GM19328 (cell line): ENCODE measurements at regions not wholly inside any gene's neighbourhood (a gene's known extent, or its start where the extent isn't known, plus 50 kb on each side); places are given as distances from the start of the nearest gene placed in this dataset.
"Not testable (repeated sequence)": the region's sequence is repeated elsewhere in the genome, so short reads cannot be mapped to it uniquely, and the experiment has no call there.

Source experiments
- ATAC-seq: cut with Tn5 transposase; IDR thresholded peaks from one replicate; pipeline ENCODE4 v1.9.1; 2021; ENCODE audit warnings: mild to moderate bottlenecking, moderate library complexity; ENCODE audit not compliant: unreplicated experiment

DNA sequence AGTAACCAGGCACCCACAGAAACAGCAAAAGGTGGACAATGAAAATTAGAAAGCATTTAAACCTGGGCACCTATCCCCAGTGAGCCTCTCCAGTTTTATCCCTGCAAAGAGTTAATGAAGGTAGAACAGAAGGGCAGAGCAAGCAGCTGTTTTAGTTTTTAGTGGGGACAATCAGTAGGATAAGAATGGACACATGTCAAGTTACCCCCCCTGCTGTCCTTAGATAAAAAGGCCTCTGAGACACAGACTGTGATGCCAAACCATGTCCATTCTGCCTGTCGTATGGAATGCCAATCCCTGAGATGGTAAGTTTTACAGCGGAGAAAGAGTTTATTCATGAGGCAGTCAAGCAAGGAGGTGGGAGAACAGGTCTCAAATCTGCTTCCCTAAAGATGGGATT, 162.6 kb upstream of the AGR3 start:
- ATAC-seq: no peak

GRCh38 chr7:17044861-17045260, 163.1 kb upstream of the AGR3 start:
- ATAC-seq: no peak

DNA sequence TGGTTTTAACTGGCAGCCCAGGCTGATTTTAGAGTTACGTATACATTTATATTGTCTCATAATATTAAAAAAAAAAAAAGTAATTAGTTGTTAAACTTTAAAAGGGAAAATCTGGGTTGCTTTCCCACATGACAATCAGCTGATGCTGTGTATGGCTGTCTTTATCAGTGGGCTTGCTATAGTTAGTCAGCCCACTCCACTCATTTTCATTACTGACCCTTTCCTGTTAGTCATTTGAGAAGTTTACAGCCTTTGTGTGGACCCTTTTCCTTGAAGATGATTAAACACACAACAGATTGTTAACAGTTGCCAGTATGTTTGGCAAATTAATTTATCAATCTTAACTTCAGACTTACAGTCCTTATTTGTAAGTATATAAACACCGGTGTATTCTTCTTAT, 164.5 kb upstream of the AGR3 start:
- ATAC-seq: no peak

DNA sequence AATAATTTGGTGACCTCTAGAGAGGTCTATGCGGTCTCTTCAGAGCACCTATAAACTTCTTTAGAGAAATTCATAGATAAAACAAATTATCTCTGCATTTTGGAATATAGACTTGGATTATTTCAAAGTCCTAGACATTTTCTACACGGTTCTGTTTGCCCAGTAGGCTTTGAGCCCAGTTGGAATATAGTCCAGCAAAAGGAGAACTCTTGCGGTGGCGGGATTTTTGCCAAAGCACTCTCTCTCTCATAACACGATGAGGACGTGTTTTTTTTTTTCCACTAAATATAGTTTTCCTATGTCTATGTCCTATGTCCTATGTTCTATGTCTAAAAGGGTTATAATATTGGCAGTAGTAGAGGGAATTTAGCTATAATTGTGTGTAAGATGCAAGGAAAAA, 164.9 kb upstream of the AGR3 start:
- ATAC-seq: no peak

DNA sequence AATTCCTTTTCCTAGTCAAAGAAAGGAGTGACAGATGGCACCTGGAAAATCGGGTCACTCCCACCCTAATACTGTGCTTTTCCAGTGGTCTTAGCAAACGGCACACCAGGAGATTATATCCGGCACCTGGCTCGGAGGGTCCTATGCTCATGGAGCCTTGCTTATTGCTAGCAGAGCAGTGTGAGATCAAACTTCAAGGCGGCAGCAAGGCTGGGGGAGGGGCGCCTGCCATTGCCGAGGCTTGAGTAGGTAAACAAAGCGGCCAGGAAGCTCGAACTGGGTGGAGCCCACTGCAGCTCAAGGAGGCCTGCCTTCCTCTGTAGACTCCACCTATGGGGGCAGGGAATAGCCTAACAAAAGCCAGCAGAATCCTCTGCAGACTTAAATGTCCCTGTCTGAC, 171.4 kb upstream of the AGR3 start:
- ATAC-seq: not testable (repeated sequence)

GRCh38 chr7:17054206-17054605, 172.4 kb upstream of the AGR3 start:
- no peak for ATAC-seq

DNA sequence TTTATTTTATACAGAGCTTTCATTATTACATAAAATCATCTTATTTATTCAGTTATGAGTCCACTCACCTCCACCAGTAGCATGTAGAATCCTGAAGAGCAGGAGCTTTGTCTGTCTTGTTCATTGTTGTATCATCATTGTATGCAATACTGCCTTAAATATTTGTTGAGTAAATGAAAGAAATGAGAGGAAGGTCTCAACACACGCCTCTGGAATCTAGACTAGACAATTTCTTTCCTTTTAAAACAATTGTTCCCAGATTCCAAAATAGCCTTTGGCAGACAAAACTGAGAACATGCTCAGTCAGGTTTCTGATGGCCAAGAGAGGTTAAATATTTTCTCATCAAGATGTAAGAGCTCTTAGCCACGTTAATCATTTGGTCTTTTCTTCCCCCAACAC, 173.1 kb upstream of the AGR3 start:
- ATAC-seq: no peak

DNA sequence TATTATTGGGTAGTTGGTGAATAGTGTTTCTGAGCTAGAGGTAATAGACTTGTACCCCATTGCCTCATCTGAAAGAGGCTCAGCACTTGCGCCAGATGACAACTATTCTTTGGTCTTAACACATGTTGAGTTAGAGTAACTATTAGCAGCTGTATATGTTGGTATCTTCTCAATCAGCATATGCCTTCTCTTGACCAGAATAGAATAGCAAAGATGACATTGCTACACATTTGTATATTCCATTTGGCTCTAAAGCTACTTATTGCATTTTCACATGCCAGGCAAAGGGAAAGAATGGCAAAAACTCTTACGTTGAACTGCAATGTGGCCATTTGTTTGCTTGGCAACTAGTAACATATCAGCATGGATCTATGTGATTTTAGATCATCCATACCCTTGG, 173.8 kb upstream of the AGR3 start:
- ATAC-seq: no peak

DNA sequence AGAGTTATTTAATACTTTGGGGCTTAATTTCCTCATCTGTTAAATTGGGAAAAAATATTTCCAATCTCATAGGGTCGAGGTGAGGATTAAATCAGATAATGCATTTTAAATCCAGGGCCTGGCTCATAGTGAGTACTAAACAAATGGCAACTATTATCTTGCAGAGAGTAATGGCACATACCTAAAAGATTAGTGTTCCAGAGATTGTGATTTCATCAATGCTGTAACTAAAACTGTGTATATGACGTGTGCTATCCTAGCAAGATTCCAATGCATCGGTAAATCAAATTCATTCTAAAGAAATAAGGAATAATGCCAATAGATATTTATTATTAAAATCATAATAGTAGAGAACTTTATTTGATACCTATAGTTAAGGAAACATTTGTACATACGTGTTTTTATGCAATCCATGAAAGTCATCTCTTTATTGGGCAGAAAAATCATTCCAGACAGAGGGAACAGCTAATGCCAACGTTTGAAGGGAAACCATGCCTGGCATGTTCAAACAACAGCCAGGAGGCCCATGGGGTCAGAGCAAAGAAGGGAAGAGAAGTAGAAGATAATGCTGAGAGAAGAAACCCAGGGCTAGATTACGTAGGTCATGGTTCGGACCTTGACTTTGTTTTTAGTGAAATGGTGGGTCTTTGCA, 174.8 kb upstream of the AGR3 start:
- no peak for ATAC-seq

- ATAC-seq: no peak
These were observed 175.3 kb upstream of the AGR3 start for GRCh38 chr7:17057143-17057509.

GRCh38 chr7:17058568-17058967, 176.8 kb upstream of the AGR3 start:
- no peak for ATAC-seq

GRCh38 chr7:17060051-17060450, 178.3 kb upstream of the AGR3 start:
- ATAC-seq: no peak

DNA sequence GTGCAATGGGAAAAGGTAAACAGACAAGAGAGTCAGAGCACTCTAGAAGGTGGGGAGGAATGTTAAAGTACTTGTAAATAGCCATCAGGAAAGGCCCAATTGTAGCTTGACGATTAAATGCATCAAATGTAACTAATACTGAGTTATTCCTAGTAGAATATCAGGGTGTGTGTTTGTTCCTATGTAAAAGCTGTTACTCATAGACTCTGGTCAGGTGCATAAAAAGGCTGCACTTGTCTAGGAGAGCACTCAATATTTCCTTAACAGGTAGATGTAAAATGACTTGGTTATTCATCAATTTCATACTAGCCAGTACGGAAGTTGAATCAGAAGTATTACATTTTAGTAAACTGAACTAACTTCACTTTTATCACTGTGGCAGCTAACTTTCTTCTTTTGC, 179.7 kb upstream of the AGR3 start:
- no peak for ATAC-seq

DNA sequence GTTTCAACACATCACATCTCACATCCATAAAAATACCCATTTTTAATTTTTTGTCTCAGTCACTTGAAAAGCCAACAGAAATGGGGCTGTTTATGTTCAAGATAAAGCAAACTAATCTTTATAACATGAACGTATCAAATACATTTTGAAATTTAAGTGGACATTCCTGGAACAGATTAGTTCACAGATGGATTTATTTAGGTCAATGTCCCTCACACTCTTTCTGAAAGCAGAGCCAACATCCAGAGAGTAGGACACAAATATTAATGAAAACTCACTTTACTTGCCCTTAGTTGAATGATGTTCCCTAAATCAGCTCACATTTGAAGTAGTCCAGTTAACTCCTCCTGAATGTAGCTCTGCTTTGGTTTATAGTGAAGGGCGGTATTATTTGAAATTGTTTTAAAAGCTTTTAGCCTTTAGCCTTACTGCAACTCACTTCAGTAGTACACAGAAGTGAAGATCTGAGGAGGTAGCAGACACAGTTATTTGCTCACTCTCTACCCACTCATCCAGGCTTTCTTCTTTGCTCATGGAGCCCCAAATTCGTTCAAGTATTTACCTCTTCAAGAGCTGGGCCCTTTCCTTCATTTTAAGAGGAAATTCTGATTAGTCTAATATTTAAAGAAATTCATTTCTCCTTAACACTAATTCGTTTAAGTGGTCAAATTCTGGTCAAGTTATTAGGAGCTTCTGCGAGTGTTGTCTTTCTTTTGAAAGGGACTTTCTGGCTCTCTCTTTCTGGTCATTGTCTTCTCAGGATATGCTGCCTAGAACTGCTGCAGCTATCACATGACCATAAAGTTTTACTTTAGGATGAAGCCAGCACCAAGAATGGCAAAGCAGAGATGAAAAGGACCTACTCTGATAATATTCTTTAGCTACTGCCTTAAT, 180.6 kb upstream of the AGR3 start:
- no peak for ATAC-seq

- no peak for ATAC-seq
These were observed 181.2 kb upstream of the AGR3 start for GRCh38 chr7:17063045-17063383.

- ATAC-seq: no peak
These were observed 185.9 kb upstream of the AGR3 start for GRCh38 chr7:17067691-17068090.

DNA sequence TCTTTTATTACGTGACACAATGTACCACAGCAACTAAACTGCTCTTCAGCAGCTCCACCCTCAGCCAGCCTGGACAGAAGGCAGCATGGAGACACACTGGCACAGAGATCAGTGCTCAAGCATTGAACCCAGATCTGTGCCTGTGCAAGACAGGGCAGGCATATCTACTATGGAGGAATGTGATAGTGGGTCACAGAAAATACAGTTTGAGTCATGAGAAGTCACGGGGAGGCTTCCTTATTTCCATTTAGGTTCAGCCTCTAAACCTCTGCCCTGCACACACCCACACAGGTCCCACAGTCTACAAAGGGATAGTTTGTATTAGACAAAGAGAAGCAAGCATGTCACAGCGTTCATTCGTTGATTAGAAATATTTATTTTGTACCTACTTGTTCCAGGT, 187.4 kb upstream of the AGR3 start:
- ATAC-seq: peak; percentile 43

DNA sequence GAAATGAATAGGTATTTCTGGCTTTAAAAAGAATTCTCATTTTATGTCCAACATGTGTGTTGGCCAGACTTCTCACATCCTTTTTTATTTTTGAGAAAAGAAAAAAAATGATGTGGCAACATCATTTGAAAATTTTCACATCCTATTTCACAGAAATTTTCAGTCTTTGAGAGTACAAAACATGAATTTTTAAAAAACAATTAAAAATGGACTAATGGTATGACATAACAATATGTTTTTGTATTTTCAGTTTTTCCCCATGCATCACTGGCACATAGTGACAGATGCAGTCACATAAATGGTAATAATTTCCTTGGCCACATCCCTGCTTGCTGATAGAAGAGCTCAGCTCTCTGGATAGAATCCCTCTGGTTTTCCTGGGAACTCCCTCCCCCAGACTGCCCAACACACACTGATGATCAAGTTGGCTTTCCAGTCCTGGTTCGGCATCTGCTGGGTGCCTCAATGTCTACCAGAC, 188.5 kb upstream of the AGR3 start:
- ATAC-seq: no peak

DNA sequence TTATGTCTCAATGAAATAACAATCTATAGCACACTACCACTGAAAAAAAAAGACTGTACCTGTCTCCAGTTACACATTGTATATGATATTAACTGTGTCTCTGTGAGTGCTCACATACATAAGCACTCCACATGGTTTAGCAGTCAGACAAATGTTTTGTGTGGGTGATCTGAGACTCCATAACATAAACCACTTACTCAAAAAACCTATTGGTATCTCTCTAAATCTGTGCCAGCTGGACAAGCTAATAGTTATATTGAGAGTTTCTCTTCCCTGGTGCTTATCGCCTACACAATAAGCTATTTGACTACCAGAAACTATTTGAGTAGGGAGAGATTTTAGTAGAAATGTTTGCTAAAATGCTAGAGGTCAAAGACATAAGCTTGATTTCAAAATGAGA, 190.1 kb upstream of the AGR3 start:
- ATAC-seq: peak; percentile 57

DNA sequence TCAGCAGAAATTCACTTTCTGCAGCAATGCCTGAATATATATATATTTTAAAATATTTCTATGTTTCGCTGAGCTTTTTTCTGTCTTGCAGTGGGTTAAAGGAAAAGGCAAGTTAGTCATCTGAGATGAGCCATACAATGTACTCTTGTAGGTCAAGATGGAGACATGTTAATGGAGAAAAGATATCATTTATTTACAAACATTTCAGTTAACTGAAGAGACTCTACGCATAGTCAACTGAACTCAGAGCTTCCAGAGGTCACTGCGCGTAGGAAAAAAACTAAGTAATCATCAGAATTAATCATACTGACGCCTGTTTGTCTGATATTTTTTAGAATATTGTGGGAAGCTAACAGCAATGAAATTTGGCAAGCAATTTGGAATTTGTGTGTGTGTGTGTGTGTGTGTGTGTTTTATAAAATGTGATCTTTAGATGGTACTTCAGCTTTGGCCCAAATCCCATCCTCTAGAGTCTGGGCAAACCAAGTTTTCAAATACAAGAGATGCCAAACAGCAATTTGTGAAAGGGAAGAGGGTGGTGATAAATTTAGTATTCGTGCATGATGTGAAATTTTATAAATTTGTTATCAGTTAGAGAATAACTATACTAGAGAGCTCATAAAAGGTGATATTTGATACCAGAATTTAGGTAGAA, 193.9 kb upstream of the AGR3 start:
- ATAC-seq: no peak

DNA sequence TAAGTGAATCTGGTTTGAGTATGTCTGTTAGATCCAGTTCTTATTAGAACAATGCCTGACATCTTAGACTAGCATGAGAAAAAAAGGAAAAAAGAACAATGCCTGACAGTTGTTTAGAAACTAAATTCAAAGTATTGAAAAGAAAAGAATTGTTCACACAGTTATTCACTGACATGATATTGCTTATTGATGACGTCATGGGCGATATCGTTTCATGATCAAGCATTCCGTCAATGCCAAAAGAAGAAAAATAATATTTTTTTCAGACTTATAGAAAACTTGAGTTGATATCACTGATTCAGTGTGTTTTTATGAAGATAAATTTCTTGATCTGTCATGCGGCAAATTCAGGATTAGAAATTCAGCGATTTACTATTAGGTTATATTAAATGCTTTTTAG, 196.5 kb upstream of the AGR3 start:
- ATAC-seq: no peak
